Muscle layer of colon (tissue), 2 donors: ENCODE measurements at regions not wholly inside any gene's neighbourhood (a gene's known extent, or its start where the extent isn't known, plus 50 kb on each side); places are given as distances from the start of the nearest gene placed in this dataset.
"Not testable (repeated sequence)": the region's sequence is repeated elsewhere in the genome, so short reads cannot be mapped to it uniquely, and the experiment has no call there.

Experiments
- H3K27ac ChIP-seq: one replicate; pipeline ENCODE4 v1.7.0; 2013; ENCODE audit warnings: low read depth, mild to moderate bottlenecking, low read length, moderate library complexity
- H3K27me3 ChIP-seq, 2 donors: one replicate each; pipeline ENCODE4 v1.7.0; 2013; ENCODE audit warnings: low read length in 2 of 2, mild to moderate bottlenecking in 2 of 2; ENCODE audit not compliant: insufficient read depth in 2 of 2, control insufficient read depth in 1 of 2
- H3K36me3 ChIP-seq: one replicate; pipeline ENCODE4 v1.7.0; 2013; ENCODE audit warnings: mild to moderate bottlenecking, low read length; ENCODE audit not compliant: insufficient read depth
- H3K4me1 ChIP-seq: one replicate; pipeline ENCODE4 v1.7.0; 2013; ENCODE audit warnings: mild to moderate bottlenecking, low read length; ENCODE audit not compliant: insufficient read depth
- H3K4me3 ChIP-seq, 2 donors: one replicate each; pipeline ENCODE4 v1.7.0; 2013; ENCODE audit warnings: low read length in 2 of 2, low read depth in 1 of 2, mild to moderate bottlenecking in 1 of 2, moderate library complexity in 1 of 2
- H3K9ac ChIP-seq: one replicate; pipeline ENCODE4 v1.7.0; 2013; ENCODE audit warnings: low read length
- H3K9me3 ChIP-seq: one replicate; pipeline ENCODE4 v1.7.0; 2013; ENCODE audit warnings: mild to moderate bottlenecking, low read length
- donor health status: abdominal sarcoma.
- donor health status: Adenocarcinoma of cecum.

GRCh38 chr16:72654535-72654934 lies 393.4 kb downstream of the ZFHX3 start:
- Histone ChIP-seq H3K36me3 (no peaks in the 10 kb centered on the region), H3K27ac (no peak overlapping the region), H3K9ac (no peak overlapping the region), H3K4me1 (no peaks in the 10 kb centered on the region), H3K27me3 (no peaks in the 10 kb centered on the region), H3K4me3 (no peak overlapping the region), H3K9me3 (no peaks in the 10 kb centered on the region)

GRCh38 chr16:72649254-72649944 lies 398.5 kb downstream of the ZFHX3 start:
- Histone ChIP-seq H3K27ac (no peak overlapping the region), H3K9ac (no peak overlapping the region), H3K9me3 (no peaks in the 10 kb centered on the region), H3K4me3 (no peak overlapping the region), H3K4me1 (no peaks in the 10 kb centered on the region), H3K36me3 (no peaks in the 10 kb centered on the region), H3K27me3 (no peaks in the 10 kb centered on the region)

DNA sequence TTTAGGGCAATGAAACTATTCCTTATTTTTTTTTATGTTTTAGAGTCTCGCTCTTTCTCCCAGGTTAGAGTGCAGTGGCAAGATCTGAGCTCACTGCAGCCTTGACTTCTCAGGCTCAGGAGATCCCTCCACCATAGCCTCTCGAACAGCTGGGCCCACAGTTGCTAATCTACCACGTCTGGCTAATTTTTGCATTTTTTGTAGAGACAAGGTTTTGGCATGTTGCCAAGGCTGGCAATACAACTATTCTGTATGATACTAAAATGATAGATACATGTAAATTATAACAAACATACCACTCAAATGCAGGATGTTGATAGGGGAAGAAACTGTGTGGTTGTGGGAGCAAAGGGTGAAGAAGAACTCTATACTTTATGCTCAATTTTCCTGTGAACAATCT lies 401.3 kb downstream of the ZFHX3 start:
- Histone ChIP-seq H3K36me3 (no peaks in the 10 kb centered on the region), H3K4me3 (no peak overlapping the region), H3K4me1 (no peaks in the 10 kb centered on the region), H3K27ac (no peak overlapping the region), H3K9me3 (no peaks in the 10 kb centered on the region), H3K9ac (no peak overlapping the region), H3K27me3 (no peaks in the 10 kb centered on the region)

DNA sequence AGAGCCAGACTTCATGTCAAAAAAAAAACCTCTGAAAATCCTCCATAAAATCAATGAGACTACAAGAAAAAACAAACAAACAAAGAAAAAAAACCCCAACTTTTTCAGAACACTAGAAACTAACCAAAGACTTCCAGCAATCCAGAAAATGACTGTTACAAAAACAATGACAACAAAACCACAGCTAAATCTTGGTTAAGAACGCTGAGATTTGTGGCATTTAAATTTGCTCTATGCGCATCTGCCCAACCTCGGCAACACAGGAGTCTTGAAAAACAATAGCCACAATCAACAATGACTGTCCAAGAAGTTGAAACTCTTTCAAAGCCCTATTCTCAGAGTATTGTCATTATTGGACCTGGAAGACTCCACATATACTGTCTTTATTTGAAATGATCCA lies 402.4 kb downstream of the ZFHX3 start:
- H3K27me3 ChIP-seq: no peaks in the 10 kb centered on the region
- no peaks in the 10 kb centered on the region for H3K36me3 ChIP-seq
- H3K4me3 ChIP-seq: no peak overlapping the region
- no peaks in the 10 kb centered on the region for H3K9me3 ChIP-seq
- no peaks in the 10 kb centered on the region for H3K4me1 ChIP-seq
- no peak overlapping the region for H3K27ac ChIP-seq
- no peak overlapping the region for H3K9ac ChIP-seq

DNA sequence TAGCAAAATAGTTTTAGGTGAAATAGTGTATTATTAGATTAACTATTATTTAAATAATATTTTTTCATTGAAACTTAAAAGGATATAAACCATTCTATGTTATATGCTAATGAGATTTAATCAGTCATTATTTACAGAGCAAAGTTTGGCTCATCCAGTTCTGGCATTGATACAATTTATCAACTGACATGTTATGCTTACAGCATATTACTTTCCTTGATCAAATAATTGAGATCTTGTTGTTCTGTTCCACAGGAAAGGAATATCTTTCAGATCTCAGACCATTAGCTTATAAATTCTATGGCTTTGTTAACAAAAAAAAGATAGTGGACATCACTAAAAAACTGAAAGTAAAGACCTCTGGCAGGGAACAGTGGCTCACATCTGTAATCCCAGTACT lies 403.0 kb downstream of the ZFHX3 start:
- Histone ChIP-seq H3K27ac (no peak overlapping the region), H3K9ac (no peak overlapping the region), H3K9me3 (no peaks in the 10 kb centered on the region), H3K4me1 (no peaks in the 10 kb centered on the region), H3K27me3 (no peaks in the 10 kb centered on the region), H3K36me3 (no peaks in the 10 kb centered on the region), H3K4me3 (no peak overlapping the region)

DNA sequence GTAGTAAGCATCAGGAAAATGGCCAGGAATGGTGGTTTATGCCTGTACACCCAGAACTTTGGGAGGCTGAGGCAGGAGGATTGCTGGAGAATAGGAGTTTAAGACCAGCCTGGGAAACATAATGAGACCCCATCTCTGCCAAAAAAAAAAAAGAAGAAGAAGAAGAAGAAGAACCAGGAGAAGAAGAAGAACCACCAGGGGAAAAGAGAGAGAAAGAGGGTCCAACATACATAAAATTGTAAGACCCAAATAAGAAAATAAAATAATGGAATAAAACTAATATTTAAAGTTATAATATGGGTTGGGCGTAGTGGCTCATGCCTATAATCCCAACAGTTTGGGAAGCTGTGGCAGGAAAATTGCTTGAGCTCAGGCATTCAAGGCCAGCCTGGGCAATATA lies 408.4 kb downstream of the ZFHX3 start:
- Histone ChIP-seq H3K27me3 (no peaks in the 10 kb centered on the region), H3K9ac (no peak overlapping the region), H3K9me3 (no peaks in the 10 kb centered on the region), H3K27ac (no peak overlapping the region), H3K36me3 (no peaks in the 10 kb centered on the region), H3K4me3 (no peak overlapping the region), H3K4me1 (no peaks in the 10 kb centered on the region)

DNA sequence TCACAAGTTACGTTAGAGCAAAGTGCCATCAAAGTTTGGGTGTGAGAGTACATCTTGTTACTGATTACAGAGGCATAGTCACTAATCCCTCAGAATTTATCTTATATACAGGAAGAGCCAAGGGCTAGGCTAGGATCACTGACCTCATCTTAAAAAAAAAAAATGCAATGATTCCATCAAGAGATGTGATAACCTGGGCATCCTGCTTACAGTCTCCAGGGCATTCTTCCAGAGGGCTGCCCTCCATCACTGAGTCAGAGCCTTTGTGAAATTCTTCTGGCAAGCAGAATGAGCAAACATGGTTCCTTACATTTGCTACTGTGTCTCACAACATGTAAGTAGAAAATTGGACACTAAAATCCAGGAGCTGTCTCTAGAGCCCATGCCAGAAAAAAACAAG lies 410.6 kb downstream of the ZFHX3 start:
- no peaks in the 10 kb centered on the region for H3K27me3 ChIP-seq
- no peak overlapping the region for H3K27ac ChIP-seq
- H3K36me3 ChIP-seq: no peaks in the 10 kb centered on the region
- H3K4me1 ChIP-seq: no peaks in the 10 kb centered on the region
- no peak overlapping the region for H3K9ac ChIP-seq
- H3K9me3 ChIP-seq: no peaks in the 10 kb centered on the region
- H3K4me3 ChIP-seq: no peak overlapping the region

- no peaks in the 10 kb centered on the region for H3K36me3 ChIP-seq
- no peak overlapping the region for H3K9ac ChIP-seq
- no peak overlapping the region for H3K4me3 ChIP-seq
- H3K27me3 ChIP-seq: no peaks in the 10 kb centered on the region
- no peak overlapping the region for H3K27ac ChIP-seq
- no peaks in the 10 kb centered on the region for H3K4me1 ChIP-seq
- H3K9me3 ChIP-seq: no peaks in the 10 kb centered on the region
These were observed 412.2 kb downstream of the ZFHX3 start for GRCh38 chr16:72635694-72636093.

DNA sequence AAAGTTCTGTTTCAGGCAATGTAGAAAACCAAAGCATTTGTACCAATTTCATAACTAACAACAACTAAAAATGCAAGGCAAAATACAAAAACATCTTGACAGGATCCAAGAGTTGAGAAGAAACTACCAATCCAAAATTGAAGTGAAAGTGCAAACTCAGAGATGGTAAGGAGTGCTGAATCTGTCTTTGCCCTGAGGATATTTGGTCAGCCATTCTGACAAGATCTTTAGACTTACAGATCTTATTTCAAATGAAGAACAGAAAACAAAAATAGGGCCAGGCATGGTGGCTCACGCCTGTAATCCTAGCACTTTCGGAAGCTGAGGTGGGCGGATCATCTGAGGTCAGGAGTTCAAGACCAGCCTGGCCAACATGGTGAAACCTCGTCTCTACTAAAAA lies 412.8 kb downstream of the ZFHX3 start:
- Histone ChIP-seq H3K9me3 (no peaks in the 10 kb centered on the region), H3K27ac (no peak overlapping the region)

GRCh38 chr16:72627182-72627896 lies 420.6 kb downstream of the ZFHX3 start:
- H3K27ac ChIP-seq, H3K27me3 ChIP-seq, H3K9me3 ChIP-seq, H3K36me3 ChIP-seq, H3K4me3 ChIP-seq, H3K4me1 ChIP-seq, H3K9ac ChIP-seq: not testable (repeated sequence)

More for the DNA sequence above, 412.8 kb downstream of the ZFHX3 start:
- no peaks in the 10 kb centered on the region for H3K27me3 ChIP-seq
- no peaks in the 10 kb centered on the region for H3K36me3 ChIP-seq
- H3K9ac ChIP-seq: no peak overlapping the region
- no peaks in the 10 kb centered on the region for H3K4me1 ChIP-seq
- no peak overlapping the region for H3K4me3 ChIP-seq

- Histone ChIP-seq H3K4me1 (no peaks in the 10 kb centered on the region), H3K9me3 (no peaks in the 10 kb centered on the region), H3K36me3 (no peaks in the 10 kb centered on the region), H3K4me3 (no peak overlapping the region), H3K27me3 (no peaks in the 10 kb centered on the region), H3K9ac (no peak overlapping the region), H3K27ac (no peak overlapping the region)
These were observed 421.3 kb downstream of the ZFHX3 start for GRCh38 chr16:72626623-72627022.

DNA sequence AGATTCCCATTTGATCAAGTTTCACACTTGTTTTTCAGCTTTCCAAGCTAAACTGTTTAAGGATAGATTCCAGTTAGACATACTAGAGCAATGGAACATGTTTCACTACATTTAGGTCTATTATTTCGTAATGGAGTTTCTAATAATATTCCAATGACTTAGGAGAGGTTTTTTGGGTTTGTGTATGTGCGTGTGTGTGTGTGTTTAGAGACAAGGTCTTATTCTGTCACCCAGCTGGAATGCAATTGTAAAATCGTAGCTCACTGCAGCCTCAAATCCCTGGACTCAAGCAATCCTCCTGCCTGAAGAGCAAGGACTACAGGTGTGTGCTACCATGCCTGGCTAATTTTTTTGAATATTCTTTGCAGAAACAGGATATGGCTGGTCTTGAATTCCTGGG lies 426.3 kb downstream of the ZFHX3 start:
- H3K4me3 ChIP-seq: no peak overlapping the region
- no peak overlapping the region for H3K9ac ChIP-seq
- no peaks in the 10 kb centered on the region for H3K27me3 ChIP-seq
- H3K27ac ChIP-seq: no peak overlapping the region
- no peaks in the 10 kb centered on the region for H3K4me1 ChIP-seq
- no peaks in the 10 kb centered on the region for H3K9me3 ChIP-seq
- H3K36me3 ChIP-seq: no peaks in the 10 kb centered on the region
